ENCODE measurements at regions not wholly inside any gene's neighbourhood (a gene's known extent, or its start where the extent isn't known, plus 50 kb on each side); places are given as distances from the start of the nearest gene placed in this dataset.

GRCh38 chr4:95981591-95981990 is 141.7 kb downstream of the PDHA2 start:
- DNase-seq: no peak
- Histone ChIP-seq H3K4me1 (ENCODE audit: control insufficient read depth, low read depth, low read length) (no peaks in the 10 kb centered on the region), H4K5ac (ENCODE audit: low read length) (no peak overlapping the region), H4K8ac (ENCODE audit: low read depth, low read length) (no peak overlapping the region), H3K27me3 (ENCODE audit: insufficient read depth, low read length, poor library complexity) (no peaks in the 10 kb centered on the region), H3K79me2 (ENCODE audit: control insufficient read depth, insufficient read depth, low read length) (no peaks in the 10 kb centered on the region), H3K4me2 (ENCODE audit: low read length) (no peak overlapping the region), H3K36me3 (ENCODE audit: control insufficient read depth, insufficient read depth, low read length) (no peaks in the 10 kb centered on the region), H3K18ac (ENCODE audit: low read length) (no peak overlapping the region), H3K9ac (ENCODE audit: low read length) (no peak overlapping the region), H3K4me3 (ENCODE audit: low read length) (no peak overlapping the region), H2BK5ac (ENCODE audit: low read length) (no peak overlapping the region), H3K56ac (ENCODE audit: low read length) (no peak overlapping the region), H3K27ac (ENCODE audit: low read depth, low read length) (no peak overlapping the region), H3K23ac (ENCODE audit: low read length) (no peak overlapping the region), H2BK15ac (replicated peaks; ENCODE audit: low read depth) (no peak overlapping the region), H2AK5ac (ENCODE audit: low read length) (no peak overlapping the region), H3K79me1 (ENCODE audit: low read length) (no peaks in the 10 kb centered on the region), H3K4ac (ENCODE audit: low read depth, low read length) (no peak overlapping the region), H2BK120ac (ENCODE audit: low read depth, low read length) (no peak overlapping the region)
- no CpG with 5 or more reads among the region's 2 CpGs for WGBS (ENCODE audit: extremely low coverage, insufficient coverage, low lambda C conversion rate)

- Histone ChIP-seq H3K27me3 (ENCODE audit: insufficient read depth, low read length, poor library complexity) (no peaks in the 10 kb centered on the region), H3K4me2 (ENCODE audit: low read length) (no peak overlapping the region), H3K79me2 (ENCODE audit: control insufficient read depth, insufficient read depth, low read length) (no peaks in the 10 kb centered on the region), H3K27ac (ENCODE audit: low read depth, low read length) (no peak overlapping the region), H4K8ac (ENCODE audit: low read depth, low read length) (no peak overlapping the region), H3K9ac (ENCODE audit: low read length) (no peak overlapping the region), H3K79me1 (ENCODE audit: low read length) (no peaks in the 10 kb centered on the region), H2BK5ac (ENCODE audit: low read length) (no peak overlapping the region), H2BK15ac (replicated peaks; ENCODE audit: low read depth) (no peak overlapping the region), H3K4me1 (ENCODE audit: control insufficient read depth, low read depth, low read length) (no peaks in the 10 kb centered on the region), H4K5ac (ENCODE audit: low read length) (no peak overlapping the region), H2BK120ac (ENCODE audit: low read depth, low read length) (no peak overlapping the region), H2AK5ac (ENCODE audit: low read length) (no peak overlapping the region), H3K4ac (ENCODE audit: low read depth, low read length) (no peak overlapping the region), H3K18ac (ENCODE audit: low read length) (no peak overlapping the region), H3K56ac (ENCODE audit: low read length) (no peak overlapping the region), H3K23ac (ENCODE audit: low read length) (no peak overlapping the region), H3K36me3 (ENCODE audit: control insufficient read depth, insufficient read depth, low read length) (no peaks in the 10 kb centered on the region), H3K4me3 (ENCODE audit: low read length) (no peak overlapping the region)
- no CpG with 5 or more reads among the region's 1 CpG for WGBS (ENCODE audit: extremely low coverage, insufficient coverage, low lambda C conversion rate)
- no peak for DNase-seq
Observed at GRCh38 chr4:95982516-95982915, 142.6 kb downstream of the PDHA2 start.

- WGBS (ENCODE audit: extremely low coverage, insufficient coverage, low lambda C conversion rate): no CpG with 5 or more reads among the region's 6 CpGs
Observed at GRCh38 chr4:95984081-95984480, 144.2 kb downstream of the PDHA2 start.

GRCh38 chr4:95985051-95985450 is 145.2 kb downstream of the PDHA2 start:
- Histone ChIP-seq H3K4ac (ENCODE audit: low read depth, low read length) (no peak overlapping the region), H3K23ac (ENCODE audit: low read length) (no peak overlapping the region), H2AK5ac (ENCODE audit: low read length) (no peak overlapping the region), H3K56ac (ENCODE audit: low read length) (no peak overlapping the region), H3K18ac (ENCODE audit: low read length) (no peak overlapping the region), H4K5ac (ENCODE audit: low read length) (no peak overlapping the region), H3K27me3 (ENCODE audit: insufficient read depth, low read length, poor library complexity) (no peaks in the 10 kb centered on the region), H4K8ac (ENCODE audit: low read depth, low read length) (no peak overlapping the region), H3K79me1 (ENCODE audit: low read length) (no peaks in the 10 kb centered on the region), H3K27ac (ENCODE audit: low read depth, low read length) (no peak overlapping the region), H2BK15ac (replicated peaks; ENCODE audit: low read depth) (no peak overlapping the region), H3K9ac (ENCODE audit: low read length) (no peak overlapping the region), H3K79me2 (ENCODE audit: control insufficient read depth, insufficient read depth, low read length) (no peaks in the 10 kb centered on the region), H3K4me1 (ENCODE audit: control insufficient read depth, low read depth, low read length) (no peaks in the 10 kb centered on the region), H2BK5ac (ENCODE audit: low read length) (no peak overlapping the region), H2BK120ac (ENCODE audit: low read depth, low read length) (no peak overlapping the region), H3K4me2 (ENCODE audit: low read length) (no peak overlapping the region), H3K4me3 (ENCODE audit: low read length) (no peak overlapping the region), H3K36me3 (ENCODE audit: control insufficient read depth, insufficient read depth, low read length) (no peaks in the 10 kb centered on the region)
- no peak for DNase-seq
- WGBS (ENCODE audit: extremely low coverage, insufficient coverage, low lambda C conversion rate): no CpG with 5 or more reads among the region's 4 CpGs

More at GRCh38 chr4:95984081-95984480, 144.2 kb downstream of the PDHA2 start:
- H3K23ac ChIP-seq (ENCODE audit: low read length): no peak overlapping the region
- no peak overlapping the region for H3K27ac ChIP-seq (ENCODE audit: low read depth, low read length)
- H2BK120ac ChIP-seq (ENCODE audit: low read depth, low read length): no peak overlapping the region
- H3K4me2 ChIP-seq (ENCODE audit: low read length): no peak overlapping the region
- H2BK5ac ChIP-seq (ENCODE audit: low read length): no peak overlapping the region
- H2AK5ac ChIP-seq (ENCODE audit: low read length): no peak overlapping the region
- H4K5ac ChIP-seq (ENCODE audit: low read length): no peak overlapping the region
- H3K79me2 ChIP-seq (ENCODE audit: control insufficient read depth, insufficient read depth, low read length): no peaks in the 10 kb centered on the region
- H3K4me1 ChIP-seq (ENCODE audit: control insufficient read depth, low read depth, low read length): no peaks in the 10 kb centered on the region
- no peak overlapping the region for H3K9ac ChIP-seq (ENCODE audit: low read length)
- no peak overlapping the region for H3K56ac ChIP-seq (ENCODE audit: low read length)
- no peak overlapping the region for H3K4ac ChIP-seq (ENCODE audit: low read depth, low read length)
- no peaks in the 10 kb centered on the region for H3K79me1 ChIP-seq (ENCODE audit: low read length)
- H3K27me3 ChIP-seq (ENCODE audit: insufficient read depth, low read length, poor library complexity): no peaks in the 10 kb centered on the region
- H3K4me3 ChIP-seq (ENCODE audit: low read length): no peak overlapping the region
- H4K8ac ChIP-seq (ENCODE audit: low read depth, low read length): no peak overlapping the region
- H2BK15ac ChIP-seq (replicated peaks; ENCODE audit: low read depth): no peak overlapping the region
- H3K18ac ChIP-seq (ENCODE audit: low read length): no peak overlapping the region
- no peak for DNase-seq
- no peaks in the 10 kb centered on the region for H3K36me3 ChIP-seq (ENCODE audit: control insufficient read depth, insufficient read depth, low read length)

GRCh38 chr4:95985791-95986550 is 146.1 kb downstream of the PDHA2 start:
- Histone ChIP-seq H3K36me3 (ENCODE audit: control insufficient read depth, insufficient read depth, low read length) (no peaks in the 10 kb centered on the region), H3K27ac (ENCODE audit: low read depth, low read length) (no peak overlapping the region), H3K79me2 (ENCODE audit: control insufficient read depth, insufficient read depth, low read length) (no peaks in the 10 kb centered on the region), H2BK5ac (ENCODE audit: low read length) (no peak overlapping the region), H3K56ac (ENCODE audit: low read length) (no peak overlapping the region), H3K18ac (ENCODE audit: low read length) (no peak overlapping the region), H3K9ac (ENCODE audit: low read length) (no peak overlapping the region), H3K23ac (ENCODE audit: low read length) (no peak overlapping the region), H3K27me3 (ENCODE audit: insufficient read depth, low read length, poor library complexity) (no peaks in the 10 kb centered on the region), H2BK120ac (ENCODE audit: low read depth, low read length) (no peak overlapping the region), H4K8ac (ENCODE audit: low read depth, low read length) (no peak overlapping the region), H3K79me1 (ENCODE audit: low read length) (no peaks in the 10 kb centered on the region), H3K4me3 (ENCODE audit: low read length) (no peak overlapping the region), H3K4me2 (ENCODE audit: low read length) (no peak overlapping the region), H4K5ac (ENCODE audit: low read length) (no peak overlapping the region), H3K4ac (ENCODE audit: low read depth, low read length) (no peak overlapping the region), H3K4me1 (ENCODE audit: control insufficient read depth, low read depth, low read length) (no peaks in the 10 kb centered on the region), H2AK5ac (ENCODE audit: low read length) (no peak overlapping the region), H2BK15ac (replicated peaks; ENCODE audit: low read depth) (no peak overlapping the region)
- no CpG with 5 or more reads among the region's 4 CpGs for WGBS (ENCODE audit: extremely low coverage, insufficient coverage, low lambda C conversion rate)
- DNase-seq: no peak

- Histone ChIP-seq H3K23ac (ENCODE audit: low read length) (no peak overlapping the region), H3K36me3 (ENCODE audit: control insufficient read depth, insufficient read depth, low read length) (no peaks in the 10 kb centered on the region), H3K4me2 (ENCODE audit: low read length) (no peak overlapping the region), H3K56ac (ENCODE audit: low read length) (no peak overlapping the region), H2BK120ac (ENCODE audit: low read depth, low read length) (no peak overlapping the region), H4K5ac (ENCODE audit: low read length) (no peak overlapping the region), H3K79me1 (ENCODE audit: low read length) (no peaks in the 10 kb centered on the region), H3K9ac (ENCODE audit: low read length) (no peak overlapping the region), H4K8ac (ENCODE audit: low read depth, low read length) (no peak overlapping the region), H3K4me1 (ENCODE audit: control insufficient read depth, low read depth, low read length) (no peaks in the 10 kb centered on the region), H2BK5ac (ENCODE audit: low read length) (no peak overlapping the region), H3K79me2 (ENCODE audit: control insufficient read depth, insufficient read depth, low read length) (no peaks in the 10 kb centered on the region), H2AK5ac (ENCODE audit: low read length) (no peak overlapping the region), H3K27ac (ENCODE audit: low read depth, low read length) (no peak overlapping the region), H3K27me3 (ENCODE audit: insufficient read depth, low read length, poor library complexity) (no peaks in the 10 kb centered on the region), H3K4ac (ENCODE audit: low read depth, low read length) (no peak overlapping the region), H3K4me3 (ENCODE audit: low read length) (no peak overlapping the region), H3K18ac (ENCODE audit: low read length) (no peak overlapping the region), H2BK15ac (replicated peaks; ENCODE audit: low read depth) (no peak overlapping the region)
- DNase-seq: no peak
Observed at GRCh38 chr4:95987851-95988250, 148.0 kb downstream of the PDHA2 start.
